Jurkat, Clone E6-1 (cell line): ENCODE measurements at regions not wholly inside any gene's neighbourhood (a gene's known extent, or its start where the extent isn't known, plus 50 kb on each side); places are given as distances from the start of the nearest gene placed in this dataset.
A peak's percentile ranks its signal among the peaks of the same experiment; 100 is the strongest.

Source experiments
- DNase-seq: peaks from one replicate; pipeline ENCODE4 v3.0.0-alpha.2; 2011; ENCODE audit warnings: low read depth, low spot score
- H3K4me3 ChIP-seq: 2 replicates; pipeline ENCODE4 v1.5.1; 2011; ENCODE audit warnings: mild to moderate bottlenecking, low read length, control low read depth, moderate library complexity

- H3K4me3 ChIP-seq, result no peak overlapping the region
- no peak for DNase-seq
These were observed 127.5 kb downstream of the KCTD12 start for GRCh38 chr13:76758738-76759137.

- no peak for DNase-seq
- no peak overlapping the region for H3K4me3 ChIP-seq
These were observed 127.9 kb downstream of the KCTD12 start for GRCh38 chr13:76758257-76758656.

- no peak overlapping the region for H3K4me3 ChIP-seq
- no peak for DNase-seq
These were observed 129.8 kb downstream of the KCTD12 start for GRCh38 chr13:76756451-76756850.

GRCh38 chr13:76754414-76754813 is 131.8 kb downstream of the KCTD12 start:
- H3K4me3 ChIP-seq, result no peak overlapping the region
- no peak for DNase-seq

- no peak overlapping the region for H3K4me3 ChIP-seq
- no peak for DNase-seq
These were observed 134.9 kb downstream of the KCTD12 start for GRCh38 chr13:76751278-76751677.

- no peak overlapping the region for H3K4me3 ChIP-seq
- DNase-seq, result no peak
These were observed 136.1 kb downstream of the KCTD12 start for GRCh38 chr13:76750126-76750525.

- DNase-seq, result no peak
- H3K4me3 ChIP-seq, result no peak overlapping the region
These were observed 140.7 kb downstream of the KCTD12 start for GRCh38 chr13:76745261-76746200.

- DNase-seq, result no peak
- no peak overlapping the region for H3K4me3 ChIP-seq
These were observed 144.6 kb downstream of the KCTD12 start for GRCh38 chr13:76741624-76742023.

GRCh38 chr13:76741046-76741445 is 145.2 kb downstream of the KCTD12 start:
- no peak overlapping the region for H3K4me3 ChIP-seq
- no peak for DNase-seq

GRCh38 chr13:76738616-76739015 is 147.6 kb downstream of the KCTD12 start:
- DNase-seq, result no peak
- no peak overlapping the region for H3K4me3 ChIP-seq

- no peak for DNase-seq
- H3K4me3 ChIP-seq, result no peak overlapping the region
These were observed 148.7 kb downstream of the KCTD12 start for GRCh38 chr13:76737526-76737925.

- H3K4me3 ChIP-seq, result no peak overlapping the region
- no peak for DNase-seq
These were observed 150.6 kb downstream of the KCTD12 start for GRCh38 chr13:76735641-76736040.

- H3K4me3 ChIP-seq, result no peak overlapping the region
- DNase-seq, result no peak
These were observed 152.5 kb downstream of the KCTD12 start for GRCh38 chr13:76733671-76734070.

GRCh38 chr13:76732367-76732766 is 153.8 kb downstream of the KCTD12 start:
- no peak for DNase-seq
- no peak overlapping the region for H3K4me3 ChIP-seq

- no peak for DNase-seq
- H3K4me3 ChIP-seq, result no peak overlapping the region
These were observed 156.0 kb downstream of the KCTD12 start for GRCh38 chr13:76730220-76730619.

- no peak for DNase-seq
- no peak overlapping the region for H3K4me3 ChIP-seq
These were observed 156.5 kb downstream of the KCTD12 start for GRCh38 chr13:76729691-76730090.

GRCh38 chr13:76725896-76726295 is 160.3 kb downstream of the KCTD12 start:
- no peak for DNase-seq
- H3K4me3 ChIP-seq, result no peak overlapping the region

GRCh38 chr13:76725211-76725610 is 161.0 kb downstream of the KCTD12 start:
- DNase-seq, result no peak

GRCh38 chr13:76724421-76724820 is 161.8 kb downstream of the KCTD12 start:
- H3K4me3 ChIP-seq, result no peak overlapping the region
- no peak for DNase-seq

More at GRCh38 chr13:76725211-76725610, 161.0 kb downstream of the KCTD12 start:
- no peak overlapping the region for H3K4me3 ChIP-seq

GRCh38 chr13:76723551-76724232 is 162.5 kb downstream of the KCTD12 start:
- DNase-seq, result peak; percentile 66
- H3K4me3 ChIP-seq, result no peak overlapping the region
